HFF-Myc (cell line): ENCODE measurements at regions not wholly inside any gene's neighbourhood (a gene's known extent, or its start where the extent isn't known, plus 50 kb on each side); places are given as distances from the start of the nearest gene placed in this dataset.

Experiments
- DNase-seq: peaks from one replicate; pipeline ENCODE4 v3.0.0-alpha.2; 2011; ENCODE audit warnings: low read depth; ENCODE audit errors: extremely low read depth
- H3K4me3 ChIP-seq: replicated peaks from 2 replicates; pipeline ENCODE4 v1.5.1; 2011; ENCODE audit warnings: low read depth, mild to moderate bottlenecking, control low read depth, low read length
- TF ChIP-seq, protein P1 (sequence below): IDR thresholded peaks from 2 replicates; pipeline ENCODE4 v1.5.1; 2012; ENCODE audit warnings: mild to moderate bottlenecking, low read depth, low read length, control low read depth; ENCODE audit errors: missing control alignments

DNA sequence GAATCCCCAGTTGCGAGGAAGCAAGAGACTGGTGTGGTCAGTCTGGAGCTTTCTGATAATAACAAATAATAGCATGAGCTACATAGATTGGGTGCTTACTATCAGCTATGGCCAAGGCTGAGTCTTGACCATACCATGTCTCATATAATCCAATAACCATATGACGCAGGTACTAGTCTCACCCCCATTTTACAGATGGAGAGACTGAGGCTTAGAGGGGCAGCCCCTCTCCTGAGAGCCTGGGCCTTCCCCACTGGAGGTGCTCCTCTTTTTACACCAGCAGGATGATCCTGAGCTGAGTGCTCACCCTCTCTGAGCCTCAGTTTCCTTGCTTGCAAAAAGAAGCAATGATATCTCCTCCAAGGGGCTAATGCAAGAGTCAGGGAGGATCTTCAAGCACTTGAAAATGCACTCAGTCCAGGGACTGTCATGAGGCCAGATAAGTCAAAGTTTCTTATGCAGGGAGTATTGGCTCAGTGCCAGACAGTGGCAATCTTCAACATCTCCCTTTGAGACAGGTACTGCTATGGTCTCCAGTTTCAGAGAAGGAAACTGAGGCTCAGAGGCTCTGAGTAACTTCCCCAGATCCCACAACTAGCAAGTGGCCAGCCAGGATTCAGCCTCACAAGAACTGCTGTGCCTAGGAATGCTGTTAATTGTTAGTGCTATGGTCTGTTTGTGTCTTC is 149.7 kb downstream of the TFCP2L1 start:
- TF ChIP-seq, protein P1, sequence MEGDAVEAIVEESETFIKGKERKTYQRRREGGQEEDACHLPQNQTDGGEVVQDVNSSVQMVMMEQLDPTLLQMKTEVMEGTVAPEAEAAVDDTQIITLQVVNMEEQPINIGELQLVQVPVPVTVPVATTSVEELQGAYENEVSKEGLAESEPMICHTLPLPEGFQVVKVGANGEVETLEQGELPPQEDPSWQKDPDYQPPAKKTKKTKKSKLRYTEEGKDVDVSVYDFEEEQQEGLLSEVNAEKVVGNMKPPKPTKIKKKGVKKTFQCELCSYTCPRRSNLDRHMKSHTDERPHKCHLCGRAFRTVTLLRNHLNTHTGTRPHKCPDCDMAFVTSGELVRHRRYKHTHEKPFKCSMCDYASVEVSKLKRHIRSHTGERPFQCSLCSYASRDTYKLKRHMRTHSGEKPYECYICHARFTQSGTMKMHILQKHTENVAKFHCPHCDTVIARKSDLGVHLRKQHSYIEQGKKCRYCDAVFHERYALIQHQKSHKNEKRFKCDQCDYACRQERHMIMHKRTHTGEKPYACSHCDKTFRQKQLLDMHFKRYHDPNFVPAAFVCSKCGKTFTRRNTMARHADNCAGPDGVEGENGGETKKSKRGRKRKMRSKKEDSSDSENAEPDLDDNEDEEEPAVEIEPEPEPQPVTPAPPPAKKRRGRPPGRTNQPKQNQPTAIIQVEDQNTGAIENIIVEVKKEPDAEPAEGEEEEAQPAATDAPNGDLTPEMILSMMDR: no peak
- no peak for DNase-seq
- no peak overlapping the region for H3K4me3 ChIP-seq

DNA sequence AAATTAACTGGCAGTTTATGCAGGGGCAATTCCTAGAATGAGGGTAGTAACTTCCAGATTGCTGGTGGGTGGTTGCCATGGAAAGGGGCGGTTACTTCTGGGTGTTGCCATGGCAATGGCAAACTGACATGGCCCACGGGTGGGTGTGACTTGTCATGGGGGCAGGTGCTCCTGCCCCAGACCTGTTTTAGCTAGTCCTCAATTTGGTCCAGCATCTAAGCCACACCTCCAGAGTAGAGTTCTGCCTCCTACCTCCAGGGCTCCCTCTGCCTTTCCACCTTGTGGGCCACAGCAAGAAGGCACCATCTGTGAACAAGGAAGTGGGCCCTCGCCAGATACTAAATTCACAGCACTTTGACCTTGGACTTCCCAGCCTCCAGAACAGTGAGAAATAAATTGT is 148.7 kb downstream of the TFCP2L1 start:
- TF ChIP-seq, protein P1: no peak
- no peak for DNase-seq
- H3K4me3 ChIP-seq: no peak overlapping the region

DNA sequence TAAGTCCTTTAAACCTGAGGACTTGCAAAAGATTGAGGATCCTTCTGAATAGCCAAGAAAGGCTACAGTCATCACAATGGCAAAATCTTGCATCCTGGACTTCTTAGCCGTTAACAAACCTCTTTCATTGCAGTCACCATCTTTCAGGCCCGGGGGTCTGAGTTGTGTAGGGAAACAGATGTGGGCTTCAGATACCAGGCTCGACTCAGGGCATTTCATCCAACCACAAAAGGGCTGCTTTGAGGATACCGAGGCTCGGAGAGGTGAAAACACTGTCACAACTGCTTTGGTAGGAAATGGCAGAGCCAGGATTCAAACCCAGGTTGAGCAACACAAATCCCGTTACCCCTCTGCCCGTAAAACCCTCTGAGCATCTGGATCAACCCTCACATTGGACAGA is 147.4 kb downstream of the TFCP2L1 start:
- no peak overlapping the region for H3K4me3 ChIP-seq
- TF ChIP-seq, protein P1: no peak
- DNase-seq: no peak

DNA sequence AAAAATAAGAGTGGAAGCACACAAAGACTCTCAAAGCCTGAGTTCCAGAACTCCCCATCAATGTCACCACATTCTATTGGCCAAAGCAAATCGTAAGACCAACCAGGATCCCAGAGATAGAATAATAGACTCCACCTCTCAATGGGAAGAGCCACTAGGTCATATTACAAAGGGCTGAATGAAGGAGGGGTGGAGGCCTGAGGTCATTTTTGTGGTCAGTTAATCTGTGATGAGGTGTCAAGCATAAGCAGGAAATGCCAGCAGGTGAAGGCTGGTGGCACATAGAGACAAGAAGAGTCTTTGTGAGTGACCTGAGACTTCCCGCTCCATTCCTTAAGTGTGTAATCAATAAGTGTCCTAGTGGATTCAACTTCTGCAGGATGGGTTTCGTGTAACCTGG is 144.3 kb downstream of the TFCP2L1 start:
- no peak for DNase-seq
- H3K4me3 ChIP-seq: no peak overlapping the region
- TF ChIP-seq, protein P1: no peak

DNA sequence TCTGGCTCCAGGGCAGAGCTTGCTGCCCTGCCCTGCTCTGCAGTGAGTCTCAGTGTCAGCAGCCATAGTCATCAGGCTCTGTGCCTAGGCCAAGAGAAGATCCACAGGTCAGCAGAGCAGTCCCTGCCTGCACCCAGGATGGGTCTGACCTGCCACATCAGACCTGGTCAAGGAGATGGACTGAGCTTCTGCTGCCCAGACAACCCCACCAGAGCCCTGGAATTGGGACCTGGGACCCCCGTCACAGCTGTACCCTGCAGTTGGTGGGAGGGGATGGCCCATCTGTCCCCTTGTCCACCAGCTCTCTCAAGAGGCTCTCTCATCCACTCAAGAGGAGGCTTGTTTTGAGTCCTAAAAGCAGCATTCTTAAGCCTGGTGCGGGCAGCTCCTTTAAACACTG is 142.6 kb downstream of the TFCP2L1 start:
- no peak overlapping the region for H3K4me3 ChIP-seq

DNA sequence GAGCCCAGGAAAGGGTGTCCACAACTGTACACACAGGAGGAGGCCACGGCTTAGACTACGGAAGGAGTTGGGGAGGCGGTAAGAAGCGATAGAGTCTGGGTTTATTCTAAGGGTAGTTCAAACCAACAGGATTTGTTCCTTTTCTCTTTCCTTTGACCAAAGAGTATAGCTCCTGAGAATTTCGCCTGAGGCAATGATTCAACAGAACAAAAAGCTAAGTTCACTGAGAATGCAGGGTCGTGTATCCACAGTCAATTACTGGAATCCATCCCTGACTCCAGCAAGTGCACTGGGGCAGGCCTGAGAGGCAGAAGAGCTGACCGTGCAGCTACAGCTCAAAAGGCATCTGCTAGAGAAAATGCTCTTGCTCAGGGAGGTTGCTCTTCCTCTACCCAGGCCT is 140.9 kb downstream of the TFCP2L1 start:
- no peak overlapping the region for H3K4me3 ChIP-seq
- DNase-seq: no peak
- TF ChIP-seq, protein P1: no peak

More for the DNA sequence above, 142.6 kb downstream of the TFCP2L1 start:
- TF ChIP-seq, protein P1: no peak
- no peak for DNase-seq

DNA sequence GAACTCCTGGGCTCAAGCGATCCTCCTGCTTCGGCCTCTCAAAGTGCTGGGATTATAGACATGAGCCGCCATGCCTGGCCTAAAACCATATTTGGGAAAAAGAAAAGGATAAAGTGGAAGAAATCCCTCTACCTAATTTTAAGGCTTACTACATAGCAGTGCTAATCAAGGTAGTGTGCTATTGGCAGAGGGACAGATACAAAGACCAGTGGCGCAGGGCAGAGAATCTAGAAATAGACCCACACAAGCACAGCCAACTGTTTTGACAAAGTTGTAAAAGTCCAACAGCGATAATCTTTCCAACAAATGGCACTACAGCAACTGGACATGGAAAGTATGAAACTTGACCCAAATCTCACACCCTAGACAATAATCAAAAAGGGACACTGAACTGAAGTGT is 138.4 kb downstream of the TFCP2L1 start:
- no peak for DNase-seq
- H3K4me3 ChIP-seq: no peak overlapping the region
- TF ChIP-seq, protein P1: no peak
